GM18867 (cell line): ENCODE measurements at regions not wholly inside any gene's neighbourhood (a gene's known extent, or its start where the extent isn't known, plus 50 kb on each side); places are given as distances from the start of the nearest gene placed in this dataset.
"Not testable (repeated sequence)": the region's sequence is repeated elsewhere in the genome, so short reads cannot be mapped to it uniquely, and the experiment has no call there.

Source experiments
- ATAC-seq: cut with Tn5 transposase; IDR thresholded peaks from one replicate; pipeline ENCODE4 v1.9.1; 2021; ENCODE audit warnings: mild to moderate bottlenecking, moderate library complexity; ENCODE audit not compliant: unreplicated experiment

GRCh38 chr1:163570071-163570470 is 248.3 kb downstream of the NUF2 start:
- ATAC-seq = no peak

- no peak for ATAC-seq
Measured at GRCh38 chr1:163571950-163572349, 250.2 kb downstream of the NUF2 start.

GRCh38 chr1:163574119-163574518 is 252.4 kb downstream of the NUF2 start:
- no peak for ATAC-seq

GRCh38 chr1:163580926-163581325 is 259.2 kb downstream of the NUF2 start:
- no peak for ATAC-seq

GRCh38 chr1:163583661-163584181 is 262.0 kb downstream of the NUF2 start:
- ATAC-seq = no peak

- no peak for ATAC-seq
Measured at GRCh38 chr1:163585796-163586195, 264.0 kb downstream of the NUF2 start.

DNA sequence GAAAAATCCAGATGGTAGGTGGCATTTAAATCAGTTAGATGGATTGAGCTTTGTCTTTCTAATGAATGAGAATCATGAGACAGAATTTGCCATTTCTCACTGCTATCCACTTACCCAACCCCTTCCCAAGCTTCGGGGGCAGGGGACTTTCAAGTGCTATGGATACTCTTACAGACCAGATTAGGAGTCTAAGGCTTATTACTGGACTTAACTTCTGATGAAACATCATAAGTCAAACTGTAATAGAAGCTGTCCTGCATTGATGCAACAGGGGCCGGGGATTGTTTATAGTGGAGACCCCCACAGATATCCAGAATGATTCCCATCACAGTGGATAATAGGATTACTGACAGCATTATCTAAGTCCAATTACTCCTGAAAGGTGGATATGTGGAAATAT is 267.0 kb downstream of the NUF2 start:
- ATAC-seq = no peak

DNA sequence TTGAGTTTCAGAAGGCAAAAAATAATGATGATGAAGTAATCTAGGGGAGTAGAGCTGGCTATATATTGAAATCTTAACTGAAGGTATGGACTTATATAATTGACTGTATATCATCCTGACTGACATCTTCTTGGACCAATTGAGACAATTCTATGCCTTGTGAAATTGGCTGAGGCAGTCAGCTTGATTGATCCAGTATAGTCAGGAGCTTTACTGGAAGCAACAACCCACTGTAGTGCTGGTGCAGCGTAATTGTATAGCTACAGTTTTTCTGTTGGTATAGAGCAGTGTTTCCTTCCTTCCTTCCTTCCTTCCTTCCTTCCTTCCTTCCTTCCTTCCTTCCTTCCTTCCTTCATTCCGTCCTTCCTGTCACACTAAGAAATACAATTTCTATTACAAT is 268.0 kb downstream of the NUF2 start:
- no peak for ATAC-seq

DNA sequence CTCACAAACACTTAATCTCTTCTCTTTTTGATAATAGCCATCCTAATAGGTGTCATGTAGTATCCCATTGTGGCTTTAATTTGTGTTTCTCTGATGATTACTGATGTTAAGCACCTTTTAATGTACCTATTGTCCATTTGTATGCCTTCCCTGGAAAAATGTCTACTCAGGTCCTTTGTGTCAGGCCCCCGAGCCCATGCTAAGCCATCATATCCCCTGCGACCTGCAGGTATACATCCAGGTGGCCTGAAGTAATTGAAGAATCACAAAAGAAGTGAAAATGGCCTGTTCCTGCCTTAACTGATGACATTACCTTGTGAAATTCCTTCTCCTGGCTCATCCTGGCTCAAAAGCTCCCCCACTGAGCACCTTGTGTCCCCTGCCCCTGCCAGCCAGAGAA is 269.4 kb downstream of the NUF2 start:
- not testable (repeated sequence) for ATAC-seq

DNA sequence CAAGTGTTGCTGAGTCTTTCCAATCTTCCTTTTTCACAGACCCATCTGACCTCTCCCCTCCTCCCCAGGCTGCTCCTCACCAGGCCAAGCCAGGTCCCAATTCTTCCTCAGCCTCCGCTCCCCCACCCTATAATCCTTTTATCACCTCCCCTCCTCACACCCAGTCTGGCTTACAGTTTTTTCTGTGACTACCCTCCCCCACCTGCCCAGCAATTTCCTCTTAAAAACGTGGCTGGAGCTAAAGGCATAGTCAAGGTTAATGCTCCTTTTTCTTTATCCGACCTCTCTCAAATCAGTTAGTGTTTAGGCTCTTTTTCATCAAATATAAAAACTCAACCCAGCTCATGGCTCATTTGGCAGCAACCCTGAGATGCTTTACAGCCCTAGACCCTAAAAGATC is 270.9 kb downstream of the NUF2 start:
- not testable (repeated sequence) for ATAC-seq

GRCh38 chr1:163596106-163596505 is 274.4 kb downstream of the NUF2 start:
- not testable (repeated sequence) for ATAC-seq

DNA sequence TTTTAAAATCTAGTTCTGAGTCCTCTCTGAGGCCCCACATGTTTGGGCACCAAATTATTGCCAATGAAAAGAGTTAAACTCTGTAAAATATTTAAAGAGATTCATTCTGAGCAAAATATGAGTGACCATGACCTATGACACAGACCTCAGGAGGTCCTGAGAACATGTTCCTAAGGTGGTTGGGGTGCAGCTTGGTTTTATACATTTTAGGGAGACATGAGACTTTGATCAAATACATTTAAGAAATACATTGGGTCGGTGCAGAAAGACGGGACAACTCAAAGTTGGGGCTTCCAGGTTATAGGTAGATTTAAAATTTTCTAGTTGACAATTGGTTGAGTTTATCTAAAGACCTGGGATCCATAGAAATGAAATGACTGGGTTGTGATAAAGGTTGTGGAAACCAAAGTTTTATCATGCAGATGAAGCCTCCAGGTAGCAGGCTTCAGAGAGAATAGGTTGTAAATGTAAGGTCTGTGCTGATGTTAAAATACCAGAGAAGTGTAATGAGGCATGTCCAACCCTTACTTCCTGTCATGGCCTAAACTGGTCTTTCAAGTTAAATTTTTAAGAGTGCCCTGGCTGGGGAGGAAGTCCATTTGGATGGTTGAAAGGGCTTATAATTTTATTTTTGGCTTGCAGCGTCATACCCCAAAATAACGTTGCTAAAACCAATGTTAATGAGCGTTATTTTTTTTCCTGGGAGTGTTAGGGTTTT is 274.9 kb downstream of the NUF2 start:
- no peak for ATAC-seq

DNA sequence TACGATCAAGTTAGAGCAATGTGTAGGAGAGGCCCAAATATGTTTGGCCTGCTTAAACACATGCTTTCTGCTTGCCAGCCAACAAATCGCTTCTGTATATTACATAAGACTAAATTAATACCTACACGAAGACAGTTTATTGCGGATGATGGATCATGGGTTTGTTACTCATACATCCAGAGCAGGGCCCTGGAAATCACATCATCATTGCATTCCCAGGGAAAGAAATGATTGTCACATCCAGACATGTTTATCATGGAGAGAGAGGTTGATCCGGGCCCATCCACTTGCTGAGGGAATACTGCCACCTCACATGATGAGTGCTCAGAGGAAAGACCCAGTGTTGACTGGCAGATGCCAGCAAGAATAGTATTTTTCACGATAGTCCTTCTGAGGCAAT is 282.6 kb downstream of the NUF2 start:
- ATAC-seq = no peak

GRCh38 chr1:163604896-163605295 is 283.1 kb downstream of the NUF2 start:
- ATAC-seq = no peak

- no peak for ATAC-seq
Measured at GRCh38 chr1:163608979-163609378, 287.2 kb downstream of the NUF2 start.

- ATAC-seq = no peak
Measured at GRCh38 chr1:163609858-163610257, 288.1 kb downstream of the NUF2 start.

DNA sequence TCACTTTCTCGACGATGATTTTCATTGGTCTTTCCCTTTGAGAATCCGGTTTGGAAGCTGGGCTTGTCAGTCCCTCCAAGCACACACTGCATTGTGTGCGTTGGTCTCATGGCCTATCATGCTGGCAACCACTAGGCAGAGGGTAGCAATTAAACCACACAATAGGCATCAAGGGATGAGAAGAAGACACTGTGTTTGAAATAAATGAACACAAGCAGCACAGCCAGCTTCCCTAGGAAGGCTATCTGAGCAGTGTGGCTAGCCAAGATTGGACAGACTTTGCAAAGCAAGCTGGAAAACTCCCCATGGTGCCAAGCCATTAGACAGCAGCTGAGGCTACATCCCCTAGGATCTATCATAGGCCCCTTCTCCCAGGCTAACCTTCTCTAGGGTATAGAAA is 288.7 kb downstream of the NUF2 start:
- ATAC-seq = no peak

DNA sequence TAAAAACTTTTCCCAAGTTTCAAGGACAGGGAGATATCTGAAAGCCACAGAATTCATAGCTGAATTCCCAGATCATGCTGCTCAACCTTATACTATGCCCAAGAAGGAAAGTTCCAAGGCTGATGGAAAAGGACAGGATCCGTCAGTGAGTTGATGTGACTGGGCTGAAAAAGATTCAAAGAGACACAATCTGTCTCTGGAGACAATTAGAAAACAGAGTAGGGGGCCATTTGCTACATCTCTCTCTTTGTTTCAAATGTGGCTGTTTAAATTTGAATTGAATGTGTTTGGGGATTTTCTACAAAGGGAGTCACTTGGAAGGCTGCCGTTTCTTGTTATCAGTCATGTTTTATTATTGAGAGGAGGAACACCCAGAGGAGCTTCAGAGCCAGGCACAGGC is 292.6 kb downstream of the NUF2 start:
- ATAC-seq = no peak

DNA sequence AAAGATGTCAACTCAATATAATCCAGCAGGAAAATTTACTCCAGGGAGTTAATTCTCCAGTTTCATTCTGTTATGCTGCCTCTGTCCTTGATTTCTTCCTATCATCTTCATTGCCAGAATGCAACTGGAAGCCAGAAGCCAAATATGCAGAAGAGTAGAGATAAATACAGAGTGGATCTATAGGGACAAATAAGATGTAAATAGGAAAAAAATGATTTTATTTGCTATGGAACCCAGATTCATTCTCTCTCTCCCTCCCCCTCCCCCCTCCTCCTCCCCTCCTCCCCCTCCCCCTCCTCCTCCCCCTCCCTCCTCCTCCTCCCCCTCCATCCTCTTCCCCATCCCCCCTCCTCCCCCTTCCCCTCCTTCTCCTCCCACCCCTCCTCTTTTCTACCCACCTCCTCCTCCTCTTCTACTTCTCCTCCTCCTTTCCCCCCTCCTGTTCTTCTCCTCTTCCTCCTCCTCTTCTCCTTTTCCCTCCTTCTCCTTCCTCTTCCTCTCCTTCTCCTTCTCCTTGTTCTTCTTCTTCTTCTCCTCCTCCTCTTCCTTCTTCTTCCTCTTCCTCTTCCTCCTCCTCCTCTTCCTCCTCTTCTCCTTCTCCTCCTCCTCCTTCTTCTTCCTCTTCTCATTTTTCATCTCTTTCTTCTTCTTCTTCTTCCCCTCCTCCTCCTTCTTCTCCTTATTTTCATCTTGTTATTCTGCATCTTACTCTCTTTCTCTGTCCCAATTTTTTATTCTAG is 306.4 kb downstream of the NUF2 start:
- ATAC-seq = no peak

DNA sequence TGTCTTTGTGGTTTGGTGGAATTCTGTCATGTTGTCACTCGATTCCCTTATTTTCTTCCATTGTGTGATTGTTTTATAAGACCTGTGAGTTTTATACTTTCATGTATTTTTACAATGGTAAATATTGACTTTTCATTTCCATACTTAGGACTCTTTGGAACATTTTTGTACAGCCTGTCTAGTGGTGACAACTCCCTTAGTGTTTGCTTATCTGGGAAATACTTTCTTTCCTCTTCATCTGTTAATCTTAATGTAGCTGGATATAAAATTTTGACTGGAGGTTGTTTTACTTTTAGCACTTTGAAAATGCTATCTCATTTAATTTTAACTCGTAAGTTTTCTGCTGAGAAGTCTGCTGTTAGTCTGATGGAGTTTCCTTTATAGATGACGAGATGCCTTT is 310.5 kb downstream of the NUF2 start:
- no peak for ATAC-seq

DNA sequence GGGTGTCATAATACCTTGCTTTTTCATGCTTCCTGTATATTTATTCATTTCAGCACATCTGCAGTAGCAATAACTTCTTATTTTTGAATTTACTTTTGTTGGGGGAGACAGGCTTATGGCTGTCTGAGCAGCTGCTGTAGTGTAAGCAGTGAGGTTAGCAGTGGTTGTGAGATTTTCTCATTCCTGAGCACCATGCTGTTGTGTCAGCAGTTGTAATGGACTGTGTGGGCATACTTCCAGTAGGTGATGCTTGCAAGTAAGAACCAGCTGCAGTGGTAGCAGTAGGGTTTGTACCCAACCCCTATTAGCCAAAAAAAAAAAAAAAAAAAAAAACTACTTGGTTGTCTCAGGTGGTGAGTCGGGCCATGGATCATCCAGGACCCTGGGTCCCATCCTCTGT is 311.6 kb downstream of the NUF2 start:
- ATAC-seq = no peak

GRCh38 chr1:163645676-163646075 is 323.9 kb downstream of the NUF2 start:
- not testable (repeated sequence) for ATAC-seq
